HepG2 (cell line): ENCODE measurements at regions not wholly inside any gene's neighbourhood (a gene's known extent, or its start where the extent isn't known, plus 50 kb on each side); places are given as distances from the start of the nearest gene placed in this dataset.

Experiments
- AHR ChIP-seq: IDR thresholded peaks from 2 replicates; pipeline ENCODE4 v1.6.1; 2018; ENCODE audit warnings: missing genetic modification reagents, missing compliant biosample characterization
- ATF4 ChIP-seq, 2 experiments: fragments of 450-650 bp in 1 of 2; sonication (generic) in 1 of 2; formaldehyde crosslinking; IDR thresholded peaks; 2 replicates each; pipeline versions ENCODE4 v1.5.0 to v1.8.0; 2020 to 2022; ENCODE audit warnings: mild to moderate bottlenecking in 1 of 2, missing genetic modification reagents in 1 of 2
- ELF3 ChIP-seq: IDR thresholded peaks from 2 replicates; pipeline ENCODE4 v1.6.1; 2016; ENCODE audit warnings: missing genetic modification reagents, missing compliant biosample characterization
- FOXJ3 ChIP-seq: sonication (generic); formaldehyde crosslinking; IDR thresholded peaks from 2 replicates; pipeline ENCODE4 v1.4.0; 2020; ENCODE audit warnings: missing genetic modification reagents, mild to moderate bottlenecking, borderline replicate concordance
- FOXP1 ChIP-seq, 2 experiments: fragments of 450-650 bp in 1 of 2; IDR thresholded peaks; 2 replicates each; pipeline ENCODE4 v1.6.1; 2017 to 2018; ENCODE audit warnings: antibody characterized with exemption in 1 of 2
- HNRNPUL1 ChIP-seq: fragments of 200-400 bp; formaldehyde crosslinking; IDR thresholded peaks from 2 replicates; pipeline ENCODE4 v1.6.1; 2017; ENCODE audit warnings: low read depth, mild to moderate bottlenecking, low read length, moderate library complexity
- KDM6A ChIP-seq: IDR thresholded peaks from 2 replicates; pipeline ENCODE4 v1.6.1; 2016; ENCODE audit warnings: low read depth
- LRRFIP1 ChIP-seq: sonication (generic); formaldehyde crosslinking; conservative IDR thresholded peaks from 2 replicates; pipeline ENCODE4 v1.4.0; 2020; ENCODE audit warnings: missing genetic modification reagents
- PLRG1 ChIP-seq: fragments of 450-650 bp; conservative IDR thresholded peaks from 2 replicates; pipeline ENCODE4 v1.6.1; 2016
- REST ChIP-seq, 2 experiments: IDR thresholded peaks; 2 replicates each; pipeline ENCODE4 v1.6.1; 2011 to 2012; ENCODE audit warnings: low read length in 2 of 2, borderline replicate concordance in 1 of 2, low read depth in 1 of 2, mild to moderate bottlenecking in 1 of 2, moderate library complexity in 1 of 2
- TBX2 ChIP-seq: sonication (generic); formaldehyde crosslinking; IDR thresholded peaks from 2 replicates; pipeline ENCODE4 v1.5.0; 2020; ENCODE audit warnings: missing genetic modification reagents, mild to moderate bottlenecking, borderline replicate concordance
- THRA ChIP-seq: sonication (generic); formaldehyde crosslinking; IDR thresholded peaks from 2 replicates; pipeline ENCODE4 v1.4.0; 2020; ENCODE audit warnings: missing genetic modification reagents, borderline replicate concordance
- ZNF275 ChIP-seq: sonication (generic); formaldehyde crosslinking; IDR thresholded peaks from 2 replicates; pipeline ENCODE4 v1.8.0; 2022; ENCODE audit warnings: missing genetic modification reagents, mild to moderate bottlenecking, inconsistent platforms, borderline replicate concordance
- ZNF572 ChIP-seq: sonication (generic); formaldehyde crosslinking; IDR thresholded peaks from 2 replicates; pipeline ENCODE4 v1.5.1; 2020; ENCODE audit warnings: mild to moderate bottlenecking, missing genetic modification reagents
- ZNF710 ChIP-seq: sonication (generic); formaldehyde crosslinking; IDR thresholded peaks from 2 replicates; pipeline ENCODE4 v1.5.0; 2020; ENCODE audit warnings: mild to moderate bottlenecking, missing genetic modification reagents, borderline replicate concordance

- TF ChIP-seq THRA (CRISPR knock-in tag), result peak; percentile 34; the same call in 1 of the 2 replicates
- TF ChIP-seq TBX2 (CRISPR knock-in tag), result no peak; the same call in 1 of the 2 replicates
- no peak for TF ChIP-seq ATF4 (CRISPR knock-in tag; IDR thresholded peaks at IDR 0.05)
- TF ChIP-seq HNRNPUL1, result no peak
- no peak for TF ChIP-seq ZNF572 (CRISPR knock-in tag)
- no peak for TF ChIP-seq ZNF710 (CRISPR knock-in tag)
- no peak for TF ChIP-seq LRRFIP1 (CRISPR knock-in tag)
- no peak for TF ChIP-seq ELF3 (CRISPR knock-in tag)
- TF ChIP-seq PLRG1, result no peak
- TF ChIP-seq REST (IDR thresholded peaks at IDR 0.05; ENCODE audit: borderline replicate concordance in 1 of 2, low read depth in 1 of 2, low read length in 2 of 2), result no peak
- TF ChIP-seq FOXP1 (IDR thresholded peaks at IDR 0.05), result no peak
- TF ChIP-seq FOXP1 (CRISPR knock-in tag; IDR thresholded peaks at IDR 0.05), result peak; percentile 73; the same call in 1 of the 2 replicates
- peak; percentile 58; the same call in 1 of the 2 replicates for TF ChIP-seq FOXJ3 (CRISPR knock-in tag)
- no peak for TF ChIP-seq AHR (CRISPR knock-in tag)
- no peak for TF ChIP-seq ZNF275 (CRISPR knock-in tag)
- no peak for TF ChIP-seq KDM6A (CRISPR knock-in tag)
Observed at GRCh38 chr6:149249370-149250357, 67.8 kb upstream of the TAB2 start (continued).
